ENCODE measurements at regions not wholly inside any gene's neighbourhood (a gene's known extent, or its start where the extent isn't known, plus 50 kb on each side); places are given as distances from the start of the nearest gene placed in this dataset.

DNA sequence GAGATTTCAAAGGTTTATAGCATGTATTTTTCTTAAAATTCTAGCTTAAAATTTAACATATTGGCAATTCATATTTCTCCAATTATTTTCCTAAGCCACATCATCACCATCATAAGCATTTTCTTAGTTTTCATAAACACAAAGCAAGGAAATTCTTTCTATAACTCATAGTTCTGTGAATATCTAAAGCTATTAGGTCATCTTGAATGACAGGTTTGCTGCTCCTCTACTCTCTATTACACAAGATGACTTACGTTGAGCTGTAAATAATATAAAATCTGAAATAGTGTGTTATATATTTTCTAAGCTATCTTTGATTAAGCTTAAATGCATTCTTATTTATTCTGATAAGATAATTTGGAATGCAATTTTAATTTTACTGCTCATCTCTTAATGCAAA lies 984.6 kb upstream of the CNTNAP5 start:
- Histone ChIP-seq H3K36me3 (ENCODE audit: control insufficient read depth in 2 of 2, insufficient read depth in 2 of 2, low read length in 2 of 2) (no peaks in the 10 kb centered on the region), H3K27ac (ENCODE audit: low read depth in 2 of 2, low read length in 2 of 2) (no peak overlapping the region), H3K9me3 (ENCODE audit: control insufficient read depth in 2 of 2, low read length in 2 of 2) (no peaks in the 10 kb centered on the region), H3K4me1 (ENCODE audit: control insufficient read depth in 2 of 2, insufficient read depth in 2 of 2, low read length in 2 of 2) (no peaks in the 10 kb centered on the region), H3K27me3 (ENCODE audit: control insufficient read depth in 2 of 2, insufficient read depth in 2 of 2, low read length in 2 of 2) (no peaks in the 10 kb centered on the region), H3K4me3 (ENCODE audit: low read length in 2 of 2) (no peak overlapping the region), H3K9ac (ENCODE audit: low read depth in 1 of 2, low read length in 2 of 2) (no peak overlapping the region)

DNA sequence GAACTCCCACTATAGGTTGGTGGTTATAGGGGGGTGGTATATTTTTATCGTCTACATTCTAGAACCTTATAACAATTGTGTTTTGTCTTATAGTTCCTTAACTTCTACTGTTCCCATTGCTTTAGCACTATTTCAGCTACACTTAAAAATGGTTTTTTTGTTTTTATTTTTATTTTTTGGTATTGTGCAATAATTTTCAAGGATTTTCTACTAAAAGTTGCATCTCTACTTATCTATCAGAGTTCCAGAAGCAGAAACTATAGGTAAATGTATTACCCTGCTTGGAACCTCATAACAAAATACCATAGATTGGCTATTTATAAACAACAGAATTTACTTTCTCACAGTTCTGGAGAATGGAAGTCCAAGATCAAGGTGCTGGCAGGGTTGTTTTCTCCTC lies 981.6 kb upstream of the CNTNAP5 start:
- Histone ChIP-seq H3K27ac (ENCODE audit: low read depth in 2 of 2, low read length in 2 of 2) (no peak overlapping the region), H3K9me3 (ENCODE audit: control insufficient read depth in 2 of 2, low read length in 2 of 2) (no peaks in the 10 kb centered on the region), H3K36me3 (ENCODE audit: control insufficient read depth in 2 of 2, insufficient read depth in 2 of 2, low read length in 2 of 2) (no peaks in the 10 kb centered on the region), H3K9ac (ENCODE audit: low read depth in 1 of 2, low read length in 2 of 2) (no peak overlapping the region), H3K4me1 (ENCODE audit: control insufficient read depth in 2 of 2, insufficient read depth in 2 of 2, low read length in 2 of 2) (no peaks in the 10 kb centered on the region), H3K27me3 (ENCODE audit: control insufficient read depth in 2 of 2, insufficient read depth in 2 of 2, low read length in 2 of 2) (no peaks in the 10 kb centered on the region), H3K4me3 (ENCODE audit: low read length in 2 of 2) (no peak overlapping the region)

DNA sequence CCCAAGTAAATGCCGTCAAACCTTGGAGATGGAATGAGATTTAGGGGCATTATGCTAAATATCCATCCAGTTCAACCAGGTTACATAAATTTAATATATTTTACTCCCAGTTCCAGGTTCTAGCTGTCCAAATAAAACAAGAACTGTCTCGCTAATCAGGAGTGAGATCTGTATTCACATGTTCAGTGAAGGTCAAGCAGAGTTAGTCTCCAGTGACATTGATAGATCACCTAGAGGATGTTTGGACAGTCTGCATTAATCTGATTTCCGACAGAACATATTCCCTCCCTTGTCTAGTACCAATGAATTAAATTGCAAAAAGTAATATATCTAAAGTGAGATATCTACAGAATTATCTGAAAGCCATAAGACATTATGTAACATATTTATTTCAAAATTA lies 979.4 kb upstream of the CNTNAP5 start:
- H3K9ac ChIP-seq (ENCODE audit: low read depth in 1 of 2, low read length in 2 of 2) = no peak overlapping the region
- no peaks in the 10 kb centered on the region for H3K27me3 ChIP-seq (ENCODE audit: control insufficient read depth in 2 of 2, insufficient read depth in 2 of 2, low read length in 2 of 2)
- no peak overlapping the region for H3K27ac ChIP-seq (ENCODE audit: low read depth in 2 of 2, low read length in 2 of 2)
- no peak overlapping the region for H3K4me3 ChIP-seq (ENCODE audit: low read length in 2 of 2)
- no peaks in the 10 kb centered on the region for H3K36me3 ChIP-seq (ENCODE audit: control insufficient read depth in 2 of 2, insufficient read depth in 2 of 2, low read length in 2 of 2)
- no peaks in the 10 kb centered on the region for H3K4me1 ChIP-seq (ENCODE audit: control insufficient read depth in 2 of 2, insufficient read depth in 2 of 2, low read length in 2 of 2)
- no peaks in the 10 kb centered on the region for H3K9me3 ChIP-seq (ENCODE audit: control insufficient read depth in 2 of 2, low read length in 2 of 2)

DNA sequence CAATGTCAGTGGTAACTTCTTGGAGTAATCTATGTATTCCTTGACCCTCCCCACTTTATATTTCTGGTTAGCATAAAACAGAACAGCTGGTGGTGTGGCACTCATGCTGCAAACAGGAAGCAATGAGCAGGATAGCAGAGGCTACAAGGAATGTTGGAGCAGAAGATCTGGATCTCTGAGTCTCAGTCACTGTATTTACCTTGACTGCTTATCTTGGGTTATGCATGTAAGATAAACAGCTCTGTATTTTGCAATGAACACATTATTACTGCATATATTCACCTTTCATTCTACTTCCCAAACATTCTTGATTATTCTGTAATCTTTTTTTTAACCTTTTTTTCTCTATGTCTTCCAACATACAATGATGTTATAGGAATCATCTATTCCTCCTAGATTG lies 977.9 kb upstream of the CNTNAP5 start:
- Histone ChIP-seq H3K36me3 (ENCODE audit: control insufficient read depth in 2 of 2, insufficient read depth in 2 of 2, low read length in 2 of 2) (no peaks in the 10 kb centered on the region), H3K4me3 (ENCODE audit: low read length in 2 of 2) (no peak overlapping the region), H3K27me3 (ENCODE audit: control insufficient read depth in 2 of 2, insufficient read depth in 2 of 2, low read length in 2 of 2) (no peaks in the 10 kb centered on the region), H3K9ac (ENCODE audit: low read depth in 1 of 2, low read length in 2 of 2) (no peak overlapping the region), H3K4me1 (ENCODE audit: control insufficient read depth in 2 of 2, insufficient read depth in 2 of 2, low read length in 2 of 2) (no peaks in the 10 kb centered on the region), H3K27ac (ENCODE audit: low read depth in 2 of 2, low read length in 2 of 2) (no peak overlapping the region), H3K9me3 (ENCODE audit: control insufficient read depth in 2 of 2, low read length in 2 of 2) (no peaks in the 10 kb centered on the region)

DNA sequence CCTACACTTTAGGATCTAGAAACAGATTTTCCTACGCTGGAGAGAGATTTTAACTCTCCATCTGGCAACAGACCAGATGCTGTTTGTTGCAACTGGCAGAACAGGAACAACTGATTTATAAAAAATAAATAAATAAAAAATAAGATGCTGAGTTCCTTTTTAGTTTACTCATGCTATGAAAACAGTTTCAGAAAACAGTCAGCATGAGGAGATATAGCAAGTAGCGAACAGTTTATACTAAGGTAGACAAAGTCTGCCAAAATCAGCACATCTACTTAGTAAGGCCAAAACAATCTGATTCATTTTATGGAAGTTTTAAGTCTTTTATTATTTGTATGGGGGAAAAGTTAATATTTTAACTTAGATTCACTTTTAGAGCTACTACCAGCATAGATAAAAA lies 974.0 kb upstream of the CNTNAP5 start:
- Histone ChIP-seq H3K9ac (ENCODE audit: low read depth in 1 of 2, low read length in 2 of 2) (no peak overlapping the region), H3K27me3 (ENCODE audit: control insufficient read depth in 2 of 2, insufficient read depth in 2 of 2, low read length in 2 of 2) (no peaks in the 10 kb centered on the region), H3K9me3 (ENCODE audit: control insufficient read depth in 2 of 2, low read length in 2 of 2) (no peaks in the 10 kb centered on the region), H3K4me3 (ENCODE audit: low read length in 2 of 2) (no peak overlapping the region), H3K4me1 (ENCODE audit: control insufficient read depth in 2 of 2, insufficient read depth in 2 of 2, low read length in 2 of 2) (no peaks in the 10 kb centered on the region), H3K36me3 (ENCODE audit: control insufficient read depth in 2 of 2, insufficient read depth in 2 of 2, low read length in 2 of 2) (no peaks in the 10 kb centered on the region), H3K27ac (ENCODE audit: low read depth in 2 of 2, low read length in 2 of 2) (no peak overlapping the region)

DNA sequence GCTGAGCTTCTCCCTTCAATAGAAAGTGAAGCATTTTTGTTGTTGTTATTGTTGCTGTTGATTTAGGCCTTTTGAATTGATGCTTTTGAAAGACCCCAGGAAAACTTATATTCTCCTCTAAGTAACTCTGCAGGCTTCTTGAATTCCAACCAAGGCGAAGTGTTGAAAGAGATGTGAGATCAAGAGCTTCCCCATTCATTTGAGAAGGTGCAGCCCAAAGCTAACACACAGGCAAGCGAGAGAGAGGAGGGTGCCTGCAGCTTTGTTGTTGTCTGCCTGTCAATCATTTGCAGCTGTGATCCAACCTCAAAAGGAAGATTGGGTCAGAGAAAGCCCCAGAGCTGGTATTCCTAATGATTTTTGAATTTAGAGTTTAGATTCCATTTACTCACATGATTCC lies 963.6 kb upstream of the CNTNAP5 start:
- Histone ChIP-seq H3K27me3 (ENCODE audit: control insufficient read depth in 2 of 2, insufficient read depth in 2 of 2, low read length in 2 of 2) (no peaks in the 10 kb centered on the region), H3K4me1 (ENCODE audit: control insufficient read depth in 2 of 2, insufficient read depth in 2 of 2, low read length in 2 of 2) (no peaks in the 10 kb centered on the region), H3K27ac (ENCODE audit: low read depth in 2 of 2, low read length in 2 of 2) (no peak overlapping the region), H3K36me3 (ENCODE audit: control insufficient read depth in 2 of 2, insufficient read depth in 2 of 2, low read length in 2 of 2) (no peaks in the 10 kb centered on the region), H3K9me3 (ENCODE audit: control insufficient read depth in 2 of 2, low read length in 2 of 2) (peaks cover 0 to 3% of the 10 kb centered on the region in 2 donors), H3K4me3 (ENCODE audit: low read length in 2 of 2) (no peak overlapping the region), H3K9ac (ENCODE audit: low read depth in 1 of 2, low read length in 2 of 2) (no peak overlapping the region)

DNA sequence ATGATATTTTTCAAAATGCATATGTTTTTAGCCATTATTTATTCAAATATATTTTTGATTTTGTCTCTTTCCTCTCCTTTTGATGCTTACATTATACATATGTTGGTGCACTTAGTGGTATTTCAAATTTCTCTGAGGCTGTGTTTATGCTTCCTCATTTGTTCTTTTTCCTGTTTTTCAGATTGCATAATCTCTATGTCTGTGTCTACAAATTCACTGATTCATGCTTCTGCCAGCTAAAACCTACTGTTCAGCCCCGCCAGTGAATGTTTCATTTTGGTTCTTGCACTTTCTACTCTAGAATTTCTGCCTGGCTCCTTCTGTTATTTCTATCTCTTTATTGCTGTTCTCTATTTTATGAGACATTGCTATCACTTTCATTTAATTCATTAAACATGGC lies 951.7 kb upstream of the CNTNAP5 start:
- Histone ChIP-seq H3K27me3 (ENCODE audit: control insufficient read depth in 2 of 2, insufficient read depth in 2 of 2, low read length in 2 of 2) (no peaks in the 10 kb centered on the region), H3K4me1 (ENCODE audit: control insufficient read depth in 2 of 2, insufficient read depth in 2 of 2, low read length in 2 of 2) (no peaks in the 10 kb centered on the region), H3K36me3 (ENCODE audit: control insufficient read depth in 2 of 2, insufficient read depth in 2 of 2, low read length in 2 of 2) (no peaks in the 10 kb centered on the region), H3K9ac (ENCODE audit: low read depth in 1 of 2, low read length in 2 of 2) (no peak overlapping the region), H3K9me3 (ENCODE audit: control insufficient read depth in 2 of 2, low read length in 2 of 2) (no peaks in the 10 kb centered on the region), H3K27ac (ENCODE audit: low read depth in 2 of 2, low read length in 2 of 2) (no peak overlapping the region), H3K4me3 (ENCODE audit: low read length in 2 of 2) (no peak overlapping the region)

DNA sequence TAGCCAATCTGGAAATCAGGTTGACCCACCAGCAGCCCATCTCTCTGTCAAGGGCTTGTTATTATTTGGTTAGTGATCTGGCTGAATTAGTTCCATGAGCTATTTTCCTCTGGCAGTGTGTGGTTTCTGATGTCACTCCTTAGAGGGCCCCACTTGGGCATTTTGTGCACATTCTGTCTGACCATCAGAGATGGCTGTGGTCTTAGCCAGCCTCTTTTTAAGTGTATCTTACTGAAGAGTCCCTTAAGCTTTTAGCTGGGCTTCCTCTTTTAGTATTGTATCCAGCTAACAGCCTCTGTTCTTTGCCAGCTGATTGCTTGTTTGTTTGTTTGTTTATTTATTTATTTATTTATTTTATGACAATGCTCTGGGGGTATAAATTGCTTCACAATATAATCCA lies 951.1 kb upstream of the CNTNAP5 start:
- H3K4me3 ChIP-seq (ENCODE audit: low read length in 2 of 2) = no peak overlapping the region
- H3K36me3 ChIP-seq (ENCODE audit: control insufficient read depth in 2 of 2, insufficient read depth in 2 of 2, low read length in 2 of 2) = no peaks in the 10 kb centered on the region
- no peak overlapping the region for H3K27ac ChIP-seq (ENCODE audit: low read depth in 2 of 2, low read length in 2 of 2)
- H3K9me3 ChIP-seq (ENCODE audit: control insufficient read depth in 2 of 2, low read length in 2 of 2) = no peaks in the 10 kb centered on the region
- H3K4me1 ChIP-seq (ENCODE audit: control insufficient read depth in 2 of 2, insufficient read depth in 2 of 2, low read length in 2 of 2) = no peaks in the 10 kb centered on the region
- no peaks in the 10 kb centered on the region for H3K27me3 ChIP-seq (ENCODE audit: control insufficient read depth in 2 of 2, insufficient read depth in 2 of 2, low read length in 2 of 2)
- H3K9ac ChIP-seq (ENCODE audit: low read depth in 1 of 2, low read length in 2 of 2) = no peak overlapping the region

DNA sequence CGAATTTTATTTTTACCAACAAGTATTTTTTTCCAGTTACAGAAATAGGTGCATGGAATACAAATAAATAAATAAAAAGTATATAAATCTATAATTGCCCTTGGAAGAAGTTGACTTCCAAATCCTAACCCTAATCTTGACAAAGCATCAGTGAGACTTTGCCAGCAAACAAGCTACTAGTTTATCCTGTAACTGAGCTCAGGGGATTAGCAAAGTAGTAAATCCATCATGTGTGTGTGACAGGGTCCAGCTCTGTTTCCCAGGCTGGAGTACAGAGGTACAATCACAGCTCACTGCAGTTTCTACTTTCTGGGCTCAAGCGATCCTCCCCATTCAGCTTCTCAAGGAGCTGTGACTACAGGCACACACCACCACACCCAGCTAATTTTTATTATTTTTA lies 948.0 kb upstream of the CNTNAP5 start:
- no peaks in the 10 kb centered on the region for H3K4me1 ChIP-seq (ENCODE audit: control insufficient read depth in 2 of 2, insufficient read depth in 2 of 2, low read length in 2 of 2)

DNA sequence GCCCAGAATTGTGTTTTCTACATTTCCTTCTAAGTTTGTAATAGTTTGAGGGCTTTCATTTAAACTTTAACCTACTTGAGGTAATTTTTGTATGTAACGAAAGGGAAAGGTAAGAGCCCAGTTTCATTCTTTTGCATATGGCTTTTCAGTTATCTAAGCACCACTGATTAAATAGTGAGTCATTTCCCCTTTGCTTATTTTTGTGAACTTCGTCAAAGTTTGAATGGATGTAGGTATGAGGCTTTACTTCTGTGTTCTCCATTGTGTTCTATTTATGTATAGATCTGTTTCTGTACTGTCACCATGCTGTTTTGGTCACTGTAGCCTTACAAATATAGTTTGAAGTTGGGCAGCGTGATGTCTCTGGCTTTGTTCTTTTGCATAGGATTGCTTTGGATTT lies 944.8 kb upstream of the CNTNAP5 start:
- H3K9me3 ChIP-seq (ENCODE audit: control insufficient read depth in 2 of 2, low read length in 2 of 2) = no peaks in the 10 kb centered on the region
- no peaks in the 10 kb centered on the region for H3K36me3 ChIP-seq (ENCODE audit: control insufficient read depth in 2 of 2, insufficient read depth in 2 of 2, low read length in 2 of 2)
- no peaks in the 10 kb centered on the region for H3K4me1 ChIP-seq (ENCODE audit: control insufficient read depth in 2 of 2, insufficient read depth in 2 of 2, low read length in 2 of 2)
- no peak overlapping the region for H3K27ac ChIP-seq (ENCODE audit: low read depth in 2 of 2, low read length in 2 of 2)
- H3K9ac ChIP-seq (ENCODE audit: low read depth in 1 of 2, low read length in 2 of 2) = no peak overlapping the region
- no peaks in the 10 kb centered on the region for H3K27me3 ChIP-seq (ENCODE audit: control insufficient read depth in 2 of 2, insufficient read depth in 2 of 2, low read length in 2 of 2)
- H3K4me3 ChIP-seq (ENCODE audit: low read length in 2 of 2) = no peak overlapping the region

More for the DNA sequence above, 948.0 kb upstream of the CNTNAP5 start:
- Histone ChIP-seq H3K4me3 (ENCODE audit: low read length in 2 of 2) (no peak overlapping the region), H3K27ac (ENCODE audit: low read depth in 2 of 2, low read length in 2 of 2) (no peak overlapping the region), H3K9me3 (ENCODE audit: control insufficient read depth in 2 of 2, low read length in 2 of 2) (no peaks in the 10 kb centered on the region), H3K36me3 (ENCODE audit: control insufficient read depth in 2 of 2, insufficient read depth in 2 of 2, low read length in 2 of 2) (no peaks in the 10 kb centered on the region), H3K9ac (ENCODE audit: low read depth in 1 of 2, low read length in 2 of 2) (no peak overlapping the region), H3K27me3 (ENCODE audit: control insufficient read depth in 2 of 2, insufficient read depth in 2 of 2, low read length in 2 of 2) (no peaks in the 10 kb centered on the region)

DNA sequence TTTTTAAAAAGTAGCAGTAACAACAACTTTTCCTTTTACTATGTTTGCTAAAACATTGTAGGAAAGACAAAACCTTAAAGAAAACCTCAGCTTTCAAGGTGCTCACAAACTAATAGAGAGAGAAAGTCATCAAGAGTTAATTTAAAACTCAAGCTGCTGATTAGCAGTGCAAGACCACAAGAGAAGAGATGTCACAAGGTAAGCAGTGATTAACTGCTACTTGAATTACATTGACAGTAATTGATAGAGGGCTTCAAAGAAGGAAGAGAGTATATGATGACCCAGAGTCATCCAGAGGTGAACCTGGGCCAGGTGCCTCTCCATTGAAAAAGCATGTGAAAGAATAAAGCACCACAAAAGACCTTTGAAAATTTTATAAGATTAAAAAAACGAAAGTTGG lies 939.6 kb upstream of the CNTNAP5 start:
- no peak overlapping the region for H3K9ac ChIP-seq (ENCODE audit: low read depth in 1 of 2, low read length in 2 of 2)
- no peaks in the 10 kb centered on the region for H3K27me3 ChIP-seq (ENCODE audit: control insufficient read depth in 2 of 2, insufficient read depth in 2 of 2, low read length in 2 of 2)
- no peaks in the 10 kb centered on the region for H3K36me3 ChIP-seq (ENCODE audit: control insufficient read depth in 2 of 2, insufficient read depth in 2 of 2, low read length in 2 of 2)
- H3K4me1 ChIP-seq (ENCODE audit: control insufficient read depth in 2 of 2, insufficient read depth in 2 of 2, low read length in 2 of 2) = no peaks in the 10 kb centered on the region
- H3K9me3 ChIP-seq (ENCODE audit: control insufficient read depth in 2 of 2, low read length in 2 of 2) = no peaks in the 10 kb centered on the region
- no peak overlapping the region for H3K27ac ChIP-seq (ENCODE audit: low read depth in 2 of 2, low read length in 2 of 2)
- no peak overlapping the region for H3K4me3 ChIP-seq (ENCODE audit: low read length in 2 of 2)
